ENCODE measurements at regions not wholly inside any gene's neighbourhood (a gene's known extent, or its start where the extent isn't known, plus 50 kb on each side); places are given as distances from the start of the nearest gene placed in this dataset.

DNA sequence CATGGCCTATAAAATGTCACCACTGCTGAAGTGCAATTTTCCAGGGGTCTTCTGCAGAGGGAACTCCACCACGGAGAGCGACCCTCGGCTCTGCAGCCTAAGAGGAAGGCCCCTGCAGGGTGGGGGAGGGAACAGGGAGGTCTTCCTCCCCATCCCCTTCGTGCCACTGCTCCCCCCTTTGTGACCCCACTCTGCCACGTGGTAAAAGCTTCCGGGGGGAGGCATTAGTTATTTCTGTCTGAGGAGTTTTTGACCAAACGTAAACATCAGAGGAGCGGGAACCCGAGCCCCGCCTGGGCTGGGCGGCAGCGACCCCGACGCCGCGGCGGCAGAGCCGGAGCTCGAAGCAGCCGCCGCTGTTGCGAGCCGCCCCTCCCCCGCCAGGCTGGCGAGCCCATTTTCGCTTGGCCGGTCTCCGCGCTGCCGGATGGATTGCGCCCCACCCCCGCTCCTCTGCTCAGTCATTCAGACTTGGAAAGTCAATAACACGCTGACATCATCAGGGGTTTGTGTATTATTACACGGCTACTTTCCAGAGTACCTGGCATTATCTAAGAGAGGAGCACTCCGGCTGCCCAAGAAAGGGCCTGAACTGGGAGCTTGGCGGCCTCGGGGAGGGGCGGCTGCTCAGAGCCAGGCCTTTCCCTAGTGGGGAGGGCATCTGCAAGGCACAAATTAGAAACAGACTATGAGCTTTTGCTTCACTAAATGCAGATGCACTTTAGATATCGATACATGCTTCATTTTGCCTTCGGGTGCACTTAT lies 162.5 kb upstream of the TBL1XR1 start (continued):
- TF ChIP-seq, protein P1, sequence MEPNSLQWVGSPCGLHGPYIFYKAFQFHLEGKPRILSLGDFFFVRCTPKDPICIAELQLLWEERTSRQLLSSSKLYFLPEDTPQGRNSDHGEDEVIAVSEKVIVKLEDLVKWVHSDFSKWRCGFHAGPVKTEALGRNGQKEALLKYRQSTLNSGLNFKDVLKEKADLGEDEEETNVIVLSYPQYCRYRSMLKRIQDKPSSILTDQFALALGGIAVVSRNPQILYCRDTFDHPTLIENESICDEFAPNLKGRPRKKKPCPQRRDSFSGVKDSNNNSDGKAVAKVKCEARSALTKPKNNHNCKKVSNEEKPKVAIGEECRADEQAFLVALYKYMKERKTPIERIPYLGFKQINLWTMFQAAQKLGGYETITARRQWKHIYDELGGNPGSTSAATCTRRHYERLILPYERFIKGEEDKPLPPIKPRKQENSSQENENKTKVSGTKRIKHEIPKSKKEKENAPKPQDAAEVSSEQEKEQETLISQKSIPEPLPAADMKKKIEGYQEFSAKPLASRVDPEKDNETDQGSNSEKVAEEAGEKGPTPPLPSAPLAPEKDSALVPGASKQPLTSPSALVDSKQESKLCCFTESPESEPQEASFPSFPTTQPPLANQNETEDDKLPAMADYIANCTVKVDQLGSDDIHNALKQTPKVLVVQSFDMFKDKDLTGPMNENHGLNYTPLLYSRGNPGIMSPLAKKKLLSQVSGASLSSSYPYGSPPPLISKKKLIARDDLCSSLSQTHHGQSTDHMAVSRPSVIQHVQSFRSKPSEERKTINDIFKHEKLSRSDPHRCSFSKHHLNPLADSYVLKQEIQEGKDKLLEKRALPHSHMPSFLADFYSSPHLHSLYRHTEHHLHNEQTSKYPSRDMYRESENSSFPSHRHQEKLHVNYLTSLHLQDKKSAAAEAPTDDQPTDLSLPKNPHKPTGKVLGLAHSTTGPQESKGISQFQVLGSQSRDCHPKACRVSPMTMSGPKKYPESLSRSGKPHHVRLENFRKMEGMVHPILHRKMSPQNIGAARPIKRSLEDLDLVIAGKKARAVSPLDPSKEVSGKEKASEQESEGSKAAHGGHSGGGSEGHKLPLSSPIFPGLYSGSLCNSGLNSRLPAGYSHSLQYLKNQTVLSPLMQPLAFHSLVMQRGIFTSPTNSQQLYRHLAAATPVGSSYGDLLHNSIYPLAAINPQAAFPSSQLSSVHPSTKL (CRISPR knock-in tag; IDR thresholded peaks at IDR 0.05): peak; percentile 97
- TF ChIP-seq, protein P2, sequence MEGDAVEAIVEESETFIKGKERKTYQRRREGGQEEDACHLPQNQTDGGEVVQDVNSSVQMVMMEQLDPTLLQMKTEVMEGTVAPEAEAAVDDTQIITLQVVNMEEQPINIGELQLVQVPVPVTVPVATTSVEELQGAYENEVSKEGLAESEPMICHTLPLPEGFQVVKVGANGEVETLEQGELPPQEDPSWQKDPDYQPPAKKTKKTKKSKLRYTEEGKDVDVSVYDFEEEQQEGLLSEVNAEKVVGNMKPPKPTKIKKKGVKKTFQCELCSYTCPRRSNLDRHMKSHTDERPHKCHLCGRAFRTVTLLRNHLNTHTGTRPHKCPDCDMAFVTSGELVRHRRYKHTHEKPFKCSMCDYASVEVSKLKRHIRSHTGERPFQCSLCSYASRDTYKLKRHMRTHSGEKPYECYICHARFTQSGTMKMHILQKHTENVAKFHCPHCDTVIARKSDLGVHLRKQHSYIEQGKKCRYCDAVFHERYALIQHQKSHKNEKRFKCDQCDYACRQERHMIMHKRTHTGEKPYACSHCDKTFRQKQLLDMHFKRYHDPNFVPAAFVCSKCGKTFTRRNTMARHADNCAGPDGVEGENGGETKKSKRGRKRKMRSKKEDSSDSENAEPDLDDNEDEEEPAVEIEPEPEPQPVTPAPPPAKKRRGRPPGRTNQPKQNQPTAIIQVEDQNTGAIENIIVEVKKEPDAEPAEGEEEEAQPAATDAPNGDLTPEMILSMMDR (CRISPR knock-in tag; IDR thresholded peaks at IDR 0.05): peak; percentile 49
- TF ChIP-seq ZNF484 (CRISPR knock-in tag; IDR thresholded peaks at IDR 0.05; ENCODE audit: borderline replicate concordance, low read depth): no peak
- TF ChIP-seq MXD4 (CRISPR knock-in tag; IDR thresholded peaks at IDR 0.05): no peak; the same call in 1 of the 2 replicates
- TF ChIP-seq NFE2L2 (IDR thresholded peaks at IDR 0.05; ENCODE audit: low read length): peak; percentile 91
- TF ChIP-seq ISL2 (CRISPR knock-in tag; IDR thresholded peaks at IDR 0.05): peak; percentile 87
- TF ChIP-seq CHCHD3 (CRISPR knock-in tag; IDR thresholded peaks at IDR 0.05): 0 out of 2 replicates have a peak, but pooled peaks have one; percentile 39
- peak; percentile 39 for TF ChIP-seq CCAR2 (optimal IDR thresholded peaks at IDR 0.05; ENCODE audit: low read depth, low read length)
- no peak for TF ChIP-seq SYNCRIP (IDR thresholded peaks at IDR 0.05; ENCODE audit: insufficient read depth, low read depth, low read length)
- no peak for TF ChIP-seq SCMH1 (CRISPR knock-in tag; IDR thresholded peaks at IDR 0.05; ENCODE audit: borderline replicate concordance)
- TF ChIP-seq ZNF567 (CRISPR knock-in tag; IDR thresholded peaks at IDR 0.05; ENCODE audit: borderline replicate concordance): 0 out of 2 replicates have a peak, but pooled peaks have one; percentile 69
- peak; percentile 32 for TF ChIP-seq POLR2AphosphoS5 (IDR thresholded peaks at IDR 0.05; ENCODE audit: low read depth, low read length)
- no peak for TF ChIP-seq SRSF1 (optimal IDR thresholded peaks at IDR 0.05; ENCODE audit: low read depth, low read length)
- TF ChIP-seq TBX2 (CRISPR knock-in tag; IDR thresholded peaks at IDR 0.05; ENCODE audit: borderline replicate concordance): peak; percentile 96
- no peak for TF ChIP-seq ZMYM2 (CRISPR knock-in tag; IDR thresholded peaks at IDR 0.05)
- peak; percentile 17; the same call in 1 of the 2 replicates for TF ChIP-seq ZNF879 (CRISPR knock-in tag; IDR thresholded peaks at IDR 0.05)
- no peak for TF ChIP-seq SP1 (IDR thresholded peaks at IDR 0.05)
- TF ChIP-seq SP1 (CRISPR knock-in tag; IDR thresholded peaks at IDR 0.05): peak; percentile 58
- TF ChIP-seq, protein P3, sequence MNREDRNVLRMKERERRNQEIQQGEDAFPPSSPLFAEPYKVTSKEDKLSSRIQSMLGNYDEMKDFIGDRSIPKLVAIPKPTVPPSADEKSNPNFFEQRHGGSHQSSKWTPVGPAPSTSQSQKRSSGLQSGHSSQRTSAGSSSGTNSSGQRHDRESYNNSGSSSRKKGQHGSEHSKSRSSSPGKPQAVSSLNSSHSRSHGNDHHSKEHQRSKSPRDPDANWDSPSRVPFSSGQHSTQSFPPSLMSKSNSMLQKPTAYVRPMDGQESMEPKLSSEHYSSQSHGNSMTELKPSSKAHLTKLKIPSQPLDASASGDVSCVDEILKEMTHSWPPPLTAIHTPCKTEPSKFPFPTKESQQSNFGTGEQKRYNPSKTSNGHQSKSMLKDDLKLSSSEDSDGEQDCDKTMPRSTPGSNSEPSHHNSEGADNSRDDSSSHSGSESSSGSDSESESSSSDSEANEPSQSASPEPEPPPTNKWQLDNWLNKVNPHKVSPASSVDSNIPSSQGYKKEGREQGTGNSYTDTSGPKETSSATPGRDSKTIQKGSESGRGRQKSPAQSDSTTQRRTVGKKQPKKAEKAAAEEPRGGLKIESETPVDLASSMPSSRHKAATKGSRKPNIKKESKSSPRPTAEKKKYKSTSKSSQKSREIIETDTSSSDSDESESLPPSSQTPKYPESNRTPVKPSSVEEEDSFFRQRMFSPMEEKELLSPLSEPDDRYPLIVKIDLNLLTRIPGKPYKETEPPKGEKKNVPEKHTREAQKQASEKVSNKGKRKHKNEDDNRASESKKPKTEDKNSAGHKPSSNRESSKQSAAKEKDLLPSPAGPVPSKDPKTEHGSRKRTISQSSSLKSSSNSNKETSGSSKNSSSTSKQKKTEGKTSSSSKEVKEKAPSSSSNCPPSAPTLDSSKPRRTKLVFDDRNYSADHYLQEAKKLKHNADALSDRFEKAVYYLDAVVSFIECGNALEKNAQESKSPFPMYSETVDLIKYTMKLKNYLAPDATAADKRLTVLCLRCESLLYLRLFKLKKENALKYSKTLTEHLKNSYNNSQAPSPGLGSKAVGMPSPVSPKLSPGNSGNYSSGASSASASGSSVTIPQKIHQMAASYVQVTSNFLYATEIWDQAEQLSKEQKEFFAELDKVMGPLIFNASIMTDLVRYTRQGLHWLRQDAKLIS (CRISPR knock-in tag; IDR thresholded peaks at IDR 0.05): no peak
- no peak for TF ChIP-seq SIN3B (IDR thresholded peaks at IDR 0.05; ENCODE audit: low read length)
